MCF 10A (cell line): ENCODE measurements at regions not wholly inside any gene's neighbourhood (a gene's known extent, or its start where the extent isn't known, plus 50 kb on each side); places are given as distances from the start of the nearest gene placed in this dataset.

ENCODE experiments used
- BruUV-seq: library from RNA; stranded (reverse); fragments of 400-500 nt; replicated peaks from 2 replicates; lab custom pipeline; 2021; lab: Mats Ljungman, UMichigan
- CTCF ChIA-PET: fragments of 300-600 bp; sonication (Branson Sonifier 250); formaldehyde crosslinking; extraction: SDS; loops from one replicate; lab custom pipeline; 2021; ENCODE audit warnings: antibody characterized with exemption, inconsistent platforms; lab: Yijun Ruan, JAX
- POLR2A ChIA-PET: fragments of 300-600, 350-650 bp; sonication (Branson Sonifier 250); formaldehyde crosslinking; extraction: SDS; loops from one replicate; lab custom pipeline; 2020; ENCODE audit warnings: antibody characterized with exemption, inconsistent platforms; lab: Yijun Ruan, JAX
- DNase-seq: peaks from one replicate; pipeline ENCODE4 v3.0.0-alpha.2; 2018; ENCODE audit not compliant: unreplicated experiment
- H3K27ac Mint-ChIP-seq: one replicate; pipeline ENCODE4 v1.8.0; 2022; ENCODE audit warnings: mild to moderate bottlenecking, low read depth, mixed read lengths; ENCODE audit not compliant: unreplicated experiment
- H3K27me3 Mint-ChIP-seq: one replicate; pipeline ENCODE4 v1.8.0; 2022; ENCODE audit warnings: mixed read lengths; ENCODE audit not compliant: insufficient read depth, unreplicated experiment
- H3K36me3 Mint-ChIP-seq: one replicate; pipeline ENCODE4 v1.8.0; 2022; ENCODE audit warnings: mild to moderate bottlenecking, moderate library complexity, mixed read lengths; ENCODE audit not compliant: insufficient read depth, unreplicated experiment
- H3K4me1 Mint-ChIP-seq: one replicate; pipeline ENCODE4 v1.8.0; 2022; ENCODE audit warnings: mixed read lengths; ENCODE audit not compliant: insufficient read depth, unreplicated experiment
- H3K4me3 Mint-ChIP-seq: one replicate; pipeline ENCODE4 v1.8.0; 2022; ENCODE audit warnings: mild to moderate bottlenecking, moderate library complexity, mixed read lengths; ENCODE audit not compliant: unreplicated experiment
- H3K9me3 Mint-ChIP-seq: one replicate; pipeline ENCODE4 v1.8.0; 2022; ENCODE audit warnings: mixed read lengths; ENCODE audit not compliant: unreplicated experiment
- CTCF ChIP-seq: fragments of 200-600 bp; IDR thresholded peaks from one replicate; pipeline ENCODE4 v1.8.0; 2022; ENCODE audit warnings: antibody characterized with exemption, mild to moderate bottlenecking; ENCODE audit not compliant: unreplicated experiment
- intact Hi-C: fragments of 100-400 bp; cut with micrococcal nuclease; formaldehyde crosslinking; loops from 2 replicates; pipeline ENCODE4 v1.14.1; 2022

GRCh38 chr1:212503714-212504113 lies 71.0 kb downstream of the NENF start:
- Mint-ChIP-seq H3K27me3 (no peaks in the 10 kb centered on the region), H3K4me3 (no peak overlapping the region), H3K36me3 (no peaks in the 10 kb centered on the region), H3K4me1 (peaks cover 9% of the 10 kb centered on the region), H3K27ac (no peak overlapping the region), H3K9me3 (no peaks in the 10 kb centered on the region)
- no peak for TF ChIP-seq CTCF
- ChIA-PET POLR2A (interaction anchor here (1.6 kb wide), 1 partner anchor 15 kb away, joined by 8 read pairs; no protein-coding TSS in a partner anchor), CTCF (interaction anchor here (0.7 to 4.7 kb wide), 6 partner anchors 9 to 36 kb away, joined by 3 to 25 read pairs (median 4); no protein-coding TSS in a partner anchor)
- BruUV-seq, result no TSS peak
- no peak for DNase-seq
- intact Hi-C loops, result no loop called here

GRCh38 chr1:212504171-212504803 lies 71.6 kb downstream of the NENF start:
- intact Hi-C loops, result no loop called here
- no peaks in the 10 kb centered on the region for H3K36me3 Mint-ChIP-seq
- TF ChIP-seq CTCF, result no peak
- BruUV-seq, result no TSS peak
- H3K4me1 Mint-ChIP-seq, result peaks cover 9% of the 10 kb centered on the region
- ChIA-PET CTCF (interaction anchor here (1.2 to 4.7 kb wide), 4 partner anchors 11 to 32 kb away, joined by 5 to 25 read pairs (median 6); no protein-coding TSS in a partner anchor), POLR2A (interaction anchor here (0.6 to 0.8 kb wide), 2 partner anchors 10 to 169 kb away, joined by 3 to 4 read pairs; no protein-coding TSS in a partner anchor)
- no peak overlapping the region for H3K27ac Mint-ChIP-seq
- DNase-seq, result no peak
- no peak overlapping the region for H3K4me3 Mint-ChIP-seq
- H3K9me3 Mint-ChIP-seq, result no peaks in the 10 kb centered on the region
- H3K27me3 Mint-ChIP-seq, result no peaks in the 10 kb centered on the region

DNA sequence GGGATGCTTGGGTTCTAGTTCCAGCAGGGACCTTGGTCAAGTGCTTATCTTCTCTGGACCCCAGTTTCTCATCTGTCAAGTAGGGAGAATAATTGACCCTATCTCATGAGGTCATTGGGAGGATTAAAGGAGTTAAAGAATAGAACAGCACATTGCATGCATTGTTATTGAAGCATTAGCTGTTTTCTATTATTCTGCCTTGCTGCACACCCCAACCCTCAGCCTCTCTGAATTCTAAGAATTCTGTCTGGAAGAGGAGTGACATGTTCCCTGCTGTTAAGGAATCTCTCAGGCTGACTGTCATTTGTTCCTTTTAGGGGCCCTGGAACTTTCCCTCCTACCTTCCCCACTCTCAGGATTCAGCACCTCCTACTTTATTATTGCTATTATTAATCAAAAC lies 73.9 kb downstream of the NENF start:
- Mint-ChIP-seq H3K27ac (no peak overlapping the region), H3K4me1 (peaks cover 9% of the 10 kb centered on the region), H3K36me3 (no peaks in the 10 kb centered on the region), H3K9me3 (no peaks in the 10 kb centered on the region), H3K27me3 (peaks cover 9% of the 10 kb centered on the region), H3K4me3 (no peak overlapping the region)
- ChIA-PET POLR2A (interaction anchor here (0.7 kb wide), 1 partner anchor 103 kb away, joined by 3 read pairs; no protein-coding TSS in a partner anchor), CTCF (interaction anchor here (1.3 to 2.0 kb wide), 4 partner anchors 13 to 51 kb away, joined by 3 to 6 read pairs (median 4); no protein-coding TSS in a partner anchor)
- intact Hi-C loops, result no loop called here
- no TSS peak for BruUV-seq
- no peak for TF ChIP-seq CTCF
- no peak for DNase-seq

DNA sequence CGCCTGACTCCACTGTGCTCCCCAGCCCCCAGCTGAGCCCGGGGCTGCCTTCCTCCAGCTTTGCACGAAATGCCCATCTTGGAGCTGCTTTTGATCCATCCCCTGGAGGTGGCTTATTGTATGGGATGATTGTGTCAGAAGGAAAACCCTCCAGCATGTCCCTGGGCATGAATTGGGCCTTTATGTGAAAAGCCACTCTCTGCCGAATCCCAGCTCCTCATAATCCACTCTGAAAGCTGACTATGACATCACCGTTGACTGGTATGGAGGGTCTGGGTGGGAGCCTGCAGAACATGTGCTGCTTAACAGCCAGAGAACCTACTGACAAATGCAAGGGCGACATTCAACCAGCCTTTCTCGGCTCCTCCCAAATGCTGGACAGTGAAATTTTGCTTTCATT lies 74.6 kb downstream of the NENF start:
- Mint-ChIP-seq H3K4me1 (peaks cover 6% of the 10 kb centered on the region), H3K9me3 (no peaks in the 10 kb centered on the region), H3K27ac (no peak overlapping the region), H3K4me3 (no peak overlapping the region), H3K27me3 (peaks cover 16% of the 10 kb centered on the region), H3K36me3 (no peaks in the 10 kb centered on the region)
- TF ChIP-seq CTCF, result no peak
- POLR2A ChIA-PET, result no interaction called here
- CTCF ChIA-PET, result interaction anchor here (0.6 to 1.6 kb wide), 4 partner anchors 10 to 51 kb away, joined by 3 to 5 read pairs (median 3); no protein-coding TSS in a partner anchor
- no peak for DNase-seq
- intact Hi-C loops, result no loop called here
- BruUV-seq, result no TSS peak
